Neural progenitor cell (in vitro differentiated cells): ENCODE measurements at regions not wholly inside any gene's neighbourhood (a gene's known extent, or its start where the extent isn't known, plus 50 kb on each side); places are given as distances from the start of the nearest gene placed in this dataset.

Experiments used
- DNase-seq: peaks from one replicate; pipeline ENCODE4 v3.0.0-alpha.2; 2016; ENCODE audit warnings: low spot score
- H2AFZ ChIP-seq: fragments of 200-600 bp; sonication (generic); replicated peaks from 2 replicates; pipeline ENCODE4 v1.6.1; 2016; ENCODE audit warnings: antibody characterized with exemption
- H3F3A ChIP-seq: fragments of 200-600 bp; sonication (generic); 2 replicates; pipeline ENCODE4 v1.6.1; 2016; ENCODE audit warnings: antibody characterized with exemption, low read depth
- H3K27ac ChIP-seq: fragments of 200-600 bp; sonication (generic); 2 replicates; pipeline ENCODE4 v1.5.1; 2016; ENCODE audit warnings: mild to moderate bottlenecking
- H3K27me3 ChIP-seq: fragments of 200-600 bp; sonication (generic); 2 replicates; pipeline ENCODE4 v1.6.1; 2016; ENCODE audit warnings: mild to moderate bottlenecking, moderate library complexity
- H3K36me3 ChIP-seq: fragments of 200-600 bp; sonication (generic); 2 replicates; pipeline ENCODE4 v1.5.1; 2016
- H3K4me1 ChIP-seq: fragments of 200-600 bp; sonication (generic); 2 replicates; pipeline ENCODE4 v1.6.1; 2016; ENCODE audit warnings: mixed run types
- H3K4me2 ChIP-seq: fragments of 200-600 bp; sonication (generic); 2 replicates; pipeline ENCODE4 v1.6.1; 2016
- H3K4me3 ChIP-seq: fragments of 200-600 bp; sonication (generic); 2 replicates; pipeline ENCODE4 v1.5.1; 2016
- H3K79me2 ChIP-seq: fragments of 200-600 bp; sonication (generic); 2 replicates; pipeline ENCODE4 v1.6.1; 2016; ENCODE audit warnings: low read depth
- H3K9ac ChIP-seq: fragments of 200-600 bp; sonication (generic); 2 replicates; pipeline ENCODE4 v1.6.1; 2016
- H3K9me3 ChIP-seq: fragments of 200-600 bp; sonication (generic); 2 replicates; pipeline ENCODE4 v1.5.1; 2016; ENCODE audit warnings: low read depth
- H4K20me1 ChIP-seq: fragments of 200-600 bp; sonication (generic); 2 replicates; pipeline ENCODE4 v1.6.1; 2016; ENCODE audit warnings: low read depth
- H3K27ac Mint-ChIP-seq: 3 replicates; pipeline ENCODE4 v1.8.0; 2021; ENCODE audit warnings: mixed read lengths
- H3K27me3 Mint-ChIP-seq: 2 replicates; pipeline ENCODE4 v1.8.0; 2022; ENCODE audit warnings: low read depth, mild to moderate bottlenecking, inconsistent platforms, moderate library complexity, mixed read lengths; ENCODE audit not compliant: insufficient read depth
- H3K36me3 Mint-ChIP-seq: 3 replicates; pipeline ENCODE4 v1.8.0; 2021; ENCODE audit warnings: mixed read lengths
- H3K4me1 Mint-ChIP-seq: 3 replicates; pipeline ENCODE4 v1.8.0; 2021; ENCODE audit warnings: mixed read lengths
- H3K4me3 Mint-ChIP-seq: 3 replicates; pipeline ENCODE4 v1.8.0; 2021; ENCODE audit warnings: mild to moderate bottlenecking, moderate library complexity, mixed read lengths
- H3K9me3 Mint-ChIP-seq: 3 replicates; pipeline ENCODE4 v1.8.0; 2020; ENCODE audit warnings: mixed read lengths
- CTCF ChIP-seq: fragments of 200-600 bp; sonication (generic); IDR thresholded peaks from 2 replicates; pipeline ENCODE4 v1.5.1; 2017; ENCODE audit warnings: antibody characterized with exemption, mild to moderate bottlenecking
- EZH2 ChIP-seq: fragments of 200-600 bp; sonication (generic); IDR thresholded peaks from 2 replicates; pipeline ENCODE4 v1.6.1; 2017; ENCODE audit warnings: antibody characterized with exemption, mild to moderate bottlenecking, moderate library complexity
- EZH2phosphoT487 ChIP-seq: fragments of 200-600 bp; sonication (generic); IDR thresholded peaks from 2 replicates; pipeline ENCODE4 v1.6.1; 2017; ENCODE audit warnings: antibody characterized with exemption

GRCh38 chr3:137259701-137260100 lies 301.9 kb downstream of the IL20RB start:
- TF ChIP-seq EZH2phosphoT487, result no peak
- TF ChIP-seq CTCF, result peak; percentile 17
- Mint-ChIP-seq H3K27ac (peak overlapping the region; percentile 8), H3K4me1 (peaks cover 10% of the 10 kb centered on the region), H3K9me3 (no peaks in the 10 kb centered on the region), H3K4me3 (no peak overlapping the region), H3K27me3 (no peaks in the 10 kb centered on the region), H3K36me3 (no peaks in the 10 kb centered on the region)
- Histone ChIP-seq H3K9me3 (no peaks in the 10 kb centered on the region), H3K27me3 (no peaks in the 10 kb centered on the region), H3K9ac (no peak overlapping the region), H3K4me2 (no peak overlapping the region), H3F3A (no peaks in the 10 kb centered on the region), H3K79me2 (no peaks in the 10 kb centered on the region), H3K36me3 (no peaks in the 10 kb centered on the region), H2AFZ (peak overlapping the region; percentile 53), H3K4me1 (peaks cover 18% of the 10 kb centered on the region), H4K20me1 (no peaks in the 10 kb centered on the region), H3K4me3 (no peak overlapping the region), H3K27ac (no peak overlapping the region)
- DNase-seq, result peak; percentile 39

- H3K79me2 ChIP-seq, result no peaks in the 10 kb centered on the region
- H3K4me1 ChIP-seq, result peaks cover 28% of the 10 kb centered on the region
- peak overlapping the region; percentile 91 for H2AFZ ChIP-seq
- no peaks in the 10 kb centered on the region for H3F3A ChIP-seq
- H3K9me3 Mint-ChIP-seq, result no peaks in the 10 kb centered on the region
- no peaks in the 10 kb centered on the region for H3K27me3 Mint-ChIP-seq
- H4K20me1 ChIP-seq, result no peaks in the 10 kb centered on the region
- no peak overlapping the region for H3K9ac ChIP-seq
- H3K4me3 ChIP-seq, result no peak overlapping the region
- H3K27ac ChIP-seq, result no peak overlapping the region
- no peaks in the 10 kb centered on the region for H3K9me3 ChIP-seq
- TF ChIP-seq EZH2phosphoT487, result no peak
- TF ChIP-seq EZH2, result no peak
- TF ChIP-seq CTCF, result no peak
- H3K27me3 ChIP-seq, result no peaks in the 10 kb centered on the region
- H3K4me2 ChIP-seq, result peak overlapping the region; percentile 27
- H3K4me1 Mint-ChIP-seq, result peaks cover 14% of the 10 kb centered on the region
- H3K36me3 ChIP-seq, result no peaks in the 10 kb centered on the region
- DNase-seq, result peak; percentile 35
- H3K36me3 Mint-ChIP-seq, result no peaks in the 10 kb centered on the region
- H3K4me3 Mint-ChIP-seq, result no peak overlapping the region
- no peak overlapping the region for H3K27ac Mint-ChIP-seq
These were observed 306.5 kb downstream of the IL20RB start for GRCh38 chr3:137264071-137264820.

GRCh38 chr3:137264843-137265330 lies 307.1 kb downstream of the IL20RB start:
- Histone ChIP-seq H3K27ac (no peak overlapping the region), H3K4me1 (peaks cover 33% of the 10 kb centered on the region), H3K9ac (no peak overlapping the region), H3K36me3 (no peaks in the 10 kb centered on the region), H4K20me1 (no peaks in the 10 kb centered on the region), H3F3A (no peaks in the 10 kb centered on the region), H3K79me2 (no peaks in the 10 kb centered on the region), H3K4me2 (no peak overlapping the region), H3K4me3 (no peak overlapping the region), H3K9me3 (no peaks in the 10 kb centered on the region), H2AFZ (no peak overlapping the region), H3K27me3 (no peaks in the 10 kb centered on the region)
- Mint-ChIP-seq H3K4me3 (no peak overlapping the region), H3K9me3 (no peaks in the 10 kb centered on the region), H3K4me1 (peaks cover 11% of the 10 kb centered on the region), H3K27me3 (no peaks in the 10 kb centered on the region), H3K27ac (no peak overlapping the region), H3K36me3 (no peaks in the 10 kb centered on the region)
- DNase-seq, result no peak
- no peak for TF ChIP-seq CTCF
- no peak for TF ChIP-seq EZH2phosphoT487
- no peak for TF ChIP-seq EZH2
